Fibroblast of lung (primary cell): ENCODE measurements at regions not wholly inside any gene's neighbourhood (a gene's known extent, or its start where the extent isn't known, plus 50 kb on each side); places are given as distances from the start of the nearest gene placed in this dataset.

Source experiments
- DNase-seq, 2 donors: peaks; one replicate each; pipeline versions ENCODE4 v3.0.0 to v3.0.0-alpha.2; 2010; ENCODE audit warnings: low read depth in 2 of 2
- H2AFZ ChIP-seq: 2 replicates; pipeline ENCODE4 v1.5.1; 2012; ENCODE audit warnings: low read length, control low read depth, inconsistent platforms
- H3K27ac ChIP-seq: 2 replicates; pipeline ENCODE4 v1.5.1; 2011; ENCODE audit warnings: low read length, control low read depth; ENCODE audit not compliant: insufficient read depth
- H3K27me3 ChIP-seq: 2 replicates; pipeline ENCODE4 v1.5.1; 2011; ENCODE audit warnings: mild to moderate bottlenecking, low read length; ENCODE audit not compliant: control insufficient read depth, insufficient read depth
- H3K36me3 ChIP-seq: 2 replicates; pipeline ENCODE4 v1.5.1; 2011; ENCODE audit warnings: low read length; ENCODE audit not compliant: control insufficient read depth, insufficient read depth
- H3K4me1 ChIP-seq: 2 replicates; pipeline ENCODE4 v1.5.1; 2011; ENCODE audit warnings: low read length; ENCODE audit not compliant: control insufficient read depth, insufficient read depth; ENCODE audit errors: extremely low read depth
- H3K4me2 ChIP-seq: 2 replicates; pipeline ENCODE4 v1.5.1; 2011; ENCODE audit warnings: low read length, control low read depth; ENCODE audit not compliant: insufficient read depth; ENCODE audit errors: extremely low read depth
- H3K4me3 ChIP-seq, 4 experiments: fragments of 200-600 bp in 1 of 4; sonication (generic) in 1 of 4; replicated peaks in 1 of 4; 2 replicates each; pipeline ENCODE4 v1.5.1; 2011 to 2016; ENCODE audit warnings: low read length in 4 of 4, low read depth in 3 of 4, mild to moderate bottlenecking in 3 of 4, control low read depth in 2 of 4, inconsistent platforms in 1 of 4, mixed read lengths in 1 of 4; ENCODE audit not compliant: insufficient read depth in 1 of 4; ENCODE audit errors: control extremely low read depth in 1 of 4
- H3K79me2 ChIP-seq: 2 replicates; pipeline ENCODE4 v1.5.1; 2012; ENCODE audit warnings: mild to moderate bottlenecking, low read length, inconsistent platforms; ENCODE audit not compliant: control insufficient read depth, insufficient read depth
- H3K9ac ChIP-seq: 2 replicates; pipeline ENCODE4 v1.5.1; 2011; ENCODE audit warnings: mild to moderate bottlenecking, low read length, control low read depth; ENCODE audit not compliant: insufficient read depth
- H3K9me3 ChIP-seq: 2 replicates; pipeline ENCODE4 v1.5.1; 2012; ENCODE audit warnings: low read depth, low read length; ENCODE audit not compliant: control insufficient read depth, insufficient read depth
- H4K20me1 ChIP-seq: 2 replicates; pipeline ENCODE4 v1.5.1; 2011; ENCODE audit warnings: low read length; ENCODE audit not compliant: control insufficient read depth, insufficient read depth; ENCODE audit errors: extremely low read depth
- EZH2 ChIP-seq: IDR thresholded peaks from 2 replicates; pipeline ENCODE4 v1.5.1; 2012; ENCODE audit warnings: low read length, control low read depth, mild to moderate bottlenecking; ENCODE audit errors: missing control alignments
- TF ChIP-seq, protein P1 (sequence below), 2 donors: IDR thresholded peaks in 1 of 2; conservative IDR thresholded peaks in 1 of 2; 1 replicate in 1 of 2; 2 replicates in 1 of 2; pipeline ENCODE4 v1.5.1; 2011 to 2012; ENCODE audit warnings: low read length in 2 of 2, control low read depth in 1 of 2, inconsistent platforms in 1 of 2, low read depth in 1 of 2, mild to moderate bottlenecking in 1 of 2

- no peak overlapping the region for H2AFZ ChIP-seq
- no peak overlapping the region for H3K9ac ChIP-seq
- no peak overlapping the region for H3K4me3 ChIP-seq
- H3K79me2 ChIP-seq = no peaks in the 10 kb centered on the region
- H3K4me2 ChIP-seq = no peak overlapping the region
- no peaks in the 10 kb centered on the region for H3K36me3 ChIP-seq
- DNase-seq = peak in 1 of 2 donors; percentile 26
- TF ChIP-seq EZH2 = no peak
- TF ChIP-seq, protein P1, sequence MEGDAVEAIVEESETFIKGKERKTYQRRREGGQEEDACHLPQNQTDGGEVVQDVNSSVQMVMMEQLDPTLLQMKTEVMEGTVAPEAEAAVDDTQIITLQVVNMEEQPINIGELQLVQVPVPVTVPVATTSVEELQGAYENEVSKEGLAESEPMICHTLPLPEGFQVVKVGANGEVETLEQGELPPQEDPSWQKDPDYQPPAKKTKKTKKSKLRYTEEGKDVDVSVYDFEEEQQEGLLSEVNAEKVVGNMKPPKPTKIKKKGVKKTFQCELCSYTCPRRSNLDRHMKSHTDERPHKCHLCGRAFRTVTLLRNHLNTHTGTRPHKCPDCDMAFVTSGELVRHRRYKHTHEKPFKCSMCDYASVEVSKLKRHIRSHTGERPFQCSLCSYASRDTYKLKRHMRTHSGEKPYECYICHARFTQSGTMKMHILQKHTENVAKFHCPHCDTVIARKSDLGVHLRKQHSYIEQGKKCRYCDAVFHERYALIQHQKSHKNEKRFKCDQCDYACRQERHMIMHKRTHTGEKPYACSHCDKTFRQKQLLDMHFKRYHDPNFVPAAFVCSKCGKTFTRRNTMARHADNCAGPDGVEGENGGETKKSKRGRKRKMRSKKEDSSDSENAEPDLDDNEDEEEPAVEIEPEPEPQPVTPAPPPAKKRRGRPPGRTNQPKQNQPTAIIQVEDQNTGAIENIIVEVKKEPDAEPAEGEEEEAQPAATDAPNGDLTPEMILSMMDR (conservative IDR thresholded peaks at IDR 0.05 in 1 of 2, IDR thresholded peaks at IDR 0.05 in 1 of 2; ENCODE audit: low read depth in 1 of 2, low read length in 2 of 2) = peak in 1 of 2 donors; percentile 26
- no peaks in the 10 kb centered on the region for H3K27me3 ChIP-seq
- H4K20me1 ChIP-seq = no peaks in the 10 kb centered on the region
- no peaks in the 10 kb centered on the region for H3K4me1 ChIP-seq
- no peaks in the 10 kb centered on the region for H3K9me3 ChIP-seq
- H3K27ac ChIP-seq = no peak overlapping the region
Measured at GRCh38 chr21:27362249-27362648, 395.4 kb upstream of the ADAMTS5 start.

GRCh38 chr21:27359141-27359540 is 392.3 kb upstream of the ADAMTS5 start:
- peak; percentile 24 to 82 for DNase-seq
- Histone ChIP-seq H2AFZ (no peak overlapping the region), H3K4me3 (no peak overlapping the region), H3K27me3 (no peaks in the 10 kb centered on the region), H3K36me3 (no peaks in the 10 kb centered on the region), H3K4me1 (no peaks in the 10 kb centered on the region), H3K9ac (no peak overlapping the region), H4K20me1 (no peaks in the 10 kb centered on the region), H3K27ac (no peak overlapping the region), H3K4me2 (no peak overlapping the region), H3K79me2 (no peaks in the 10 kb centered on the region), H3K9me3 (no peaks in the 10 kb centered on the region)
- TF ChIP-seq EZH2 = no peak
- TF ChIP-seq, protein P1 (conservative IDR thresholded peaks at IDR 0.05 in 1 of 2, IDR thresholded peaks at IDR 0.05 in 1 of 2; ENCODE audit: low read depth in 1 of 2, low read length in 2 of 2) = no peak

GRCh38 chr21:27352885-27353284 is 386.0 kb upstream of the ADAMTS5 start:
- H3K27ac ChIP-seq = no peak overlapping the region
- TF ChIP-seq EZH2 = no peak
- TF ChIP-seq, protein P1 (conservative IDR thresholded peaks at IDR 0.05 in 1 of 2, IDR thresholded peaks at IDR 0.05 in 1 of 2; ENCODE audit: low read depth in 1 of 2, low read length in 2 of 2) = no peak
- no peaks in the 10 kb centered on the region for H3K27me3 ChIP-seq
- no peaks in the 10 kb centered on the region for H3K36me3 ChIP-seq
- DNase-seq = no peak
- H4K20me1 ChIP-seq = no peaks in the 10 kb centered on the region
- no peak overlapping the region for H3K4me2 ChIP-seq
- H3K79me2 ChIP-seq = no peaks in the 10 kb centered on the region
- no peak overlapping the region for H3K9ac ChIP-seq
- H3K4me3 ChIP-seq = no peak overlapping the region
- H3K9me3 ChIP-seq = no peaks in the 10 kb centered on the region
- no peak overlapping the region for H2AFZ ChIP-seq
- no peaks in the 10 kb centered on the region for H3K4me1 ChIP-seq
